GM19468 (cell line): ENCODE measurements at regions not wholly inside any gene's neighbourhood (a gene's known extent, or its start where the extent isn't known, plus 50 kb on each side); places are given as distances from the start of the nearest gene placed in this dataset.
A peak's percentile ranks its signal among the peaks of the same experiment; 100 is the strongest.

Source experiments
- ATAC-seq: cut with Tn5 transposase; IDR thresholded peaks from one replicate; pipeline ENCODE4 v1.9.1; 2021; ENCODE audit warnings: mild to moderate bottlenecking, moderate library complexity, moderate number of reproducible peaks; ENCODE audit not compliant: unreplicated experiment; ENCODE audit errors: extremely low read depth

- no peak for ATAC-seq
Measured at GRCh38 chr13:76754414-76754813, 131.8 kb downstream of the KCTD12 start.

GRCh38 chr13:76751278-76751677, 134.9 kb downstream of the KCTD12 start:
- no peak for ATAC-seq

GRCh38 chr13:76750126-76750525, 136.1 kb downstream of the KCTD12 start:
- no peak for ATAC-seq

GRCh38 chr13:76745261-76746200, 140.7 kb downstream of the KCTD12 start:
- ATAC-seq: peak; percentile 71

GRCh38 chr13:76741624-76742023, 144.6 kb downstream of the KCTD12 start:
- ATAC-seq: no peak

GRCh38 chr13:76741046-76741445, 145.2 kb downstream of the KCTD12 start:
- no peak for ATAC-seq

GRCh38 chr13:76738616-76739015, 147.6 kb downstream of the KCTD12 start:
- ATAC-seq: no peak

- no peak for ATAC-seq
Measured at GRCh38 chr13:76737526-76737925, 148.7 kb downstream of the KCTD12 start.

- ATAC-seq: no peak
Measured at GRCh38 chr13:76735641-76736040, 150.6 kb downstream of the KCTD12 start.

GRCh38 chr13:76733671-76734070, 152.5 kb downstream of the KCTD12 start:
- ATAC-seq: no peak

- ATAC-seq: no peak
Measured at GRCh38 chr13:76732367-76732766, 153.8 kb downstream of the KCTD12 start.

- no peak for ATAC-seq
Measured at GRCh38 chr13:76730220-76730619, 156.0 kb downstream of the KCTD12 start.

GRCh38 chr13:76729691-76730090, 156.5 kb downstream of the KCTD12 start:
- no peak for ATAC-seq

GRCh38 chr13:76725896-76726295, 160.3 kb downstream of the KCTD12 start:
- no peak for ATAC-seq

GRCh38 chr13:76725211-76725610, 161.0 kb downstream of the KCTD12 start:
- no peak for ATAC-seq

- ATAC-seq: no peak
Measured at GRCh38 chr13:76724421-76724820, 161.8 kb downstream of the KCTD12 start.

- ATAC-seq: no peak
Measured at GRCh38 chr13:76723551-76724232, 162.5 kb downstream of the KCTD12 start.

GRCh38 chr13:76722782-76723181, 163.4 kb downstream of the KCTD12 start:
- ATAC-seq: no peak

- ATAC-seq: no peak
Measured at GRCh38 chr13:76720821-76721220, 165.4 kb downstream of the KCTD12 start.

GRCh38 chr13:76720416-76720815, 165.8 kb downstream of the KCTD12 start:
- ATAC-seq: no peak

GRCh38 chr13:76719955-76720354, 166.2 kb downstream of the KCTD12 start:
- ATAC-seq: no peak
